Endothelial cell of umbilical vein (primary cell): ENCODE measurements at regions not wholly inside any gene's neighbourhood (a gene's known extent, or its start where the extent isn't known, plus 50 kb on each side); places are given as distances from the start of the nearest gene placed in this dataset.

Experiments used
- BruUV-seq: library from RNA; stranded (reverse); fragments of 400-500 nt; replicated peaks from 2 replicates; lab custom pipeline; 2021; lab: Mats Ljungman, UMichigan
- CTCF ChIA-PET: fragments of 300-600, 350-600 bp; sonication (Branson Sonifier 250); formaldehyde crosslinking; loops from one replicate; lab custom pipeline; 2021; ENCODE audit warnings: antibody characterized with exemption, inconsistent platforms; lab: Charles Lee
- POLR2A ChIA-PET: fragments of 300-600, 350-600 bp; sonication (Branson Sonifier 250); formaldehyde crosslinking; loops from one replicate; lab custom pipeline; 2021; ENCODE audit warnings: antibody characterized with exemption, inconsistent platforms; lab: Charles Lee
- DNase-seq: peaks from one replicate; pipeline ENCODE4 v3.0.0-alpha.2; 2011; ENCODE audit warnings: low read depth, low spot score
- FAIRE-seq: peaks from 2 replicates; lab custom pipeline; 2011; peaks lifted over from hg19 to GRCh38; lab: Jason Lieb, UNC
- H2AFZ ChIP-seq: 2 replicates; pipeline ENCODE4 v1.6.0; 2012; ENCODE audit warnings: low read depth, low read length, control low read depth, inconsistent platforms
- H3K27ac ChIP-seq: 2 replicates; pipeline ENCODE4 v1.5.1; 2011; ENCODE audit warnings: low read depth, mild to moderate bottlenecking, control low read depth, low read length, moderate library complexity; ENCODE audit not compliant: insufficient read depth
- H3K27me3 ChIP-seq, 2 experiments: 2 replicates each; pipeline versions ENCODE4 v1.6.0 to v1.6.1; 2011; ENCODE audit warnings: low read length in 2 of 2, mixed read lengths in 1 of 2; ENCODE audit not compliant: control insufficient read depth in 2 of 2, insufficient read depth in 2 of 2
- H3K36me3 ChIP-seq, 2 experiments: 2 replicates in 1 of 2; 3 replicates in 1 of 2; pipeline ENCODE4 v1.5.1; 2011; ENCODE audit warnings: low read length in 2 of 2, mild to moderate bottlenecking in 1 of 2, moderate library complexity in 1 of 2; ENCODE audit not compliant: control insufficient read depth in 2 of 2, insufficient read depth in 2 of 2; ENCODE audit errors: extremely low read depth in 1 of 2
- H3K4me1 ChIP-seq: 3 replicates; pipeline ENCODE4 v1.5.1; 2011; ENCODE audit warnings: mild to moderate bottlenecking, low read length; ENCODE audit not compliant: control insufficient read depth, insufficient read depth; ENCODE audit errors: extremely low read depth
- H3K4me2 ChIP-seq: 2 replicates; pipeline ENCODE4 v1.6.1; 2011; ENCODE audit warnings: low read length, control low read depth, mixed read lengths; ENCODE audit not compliant: insufficient read depth
- H3K4me3 ChIP-seq, 3 experiments: fragments of 200-600 bp in 1 of 3; sonication (generic), shearing (Covaris generic) in 1 of 3; replicated peaks in 1 of 3; 2 replicates each; pipeline ENCODE4 v1.5.1; 2011 to 2016; ENCODE audit warnings: control low read depth in 3 of 3, low read length in 3 of 3, mild to moderate bottlenecking in 2 of 3, inconsistent platforms in 1 of 3, low read depth in 1 of 3, moderate library complexity in 1 of 3; ENCODE audit not compliant: insufficient read depth in 1 of 3
- H3K79me2 ChIP-seq: 2 replicates; pipeline ENCODE4 v1.6.0; 2012; ENCODE audit warnings: low read length, inconsistent platforms; ENCODE audit not compliant: control insufficient read depth, insufficient read depth
- H3K9ac ChIP-seq: replicated peaks from 2 replicates; pipeline ENCODE3; 2011; ENCODE audit warnings: low read length, control low read depth; ENCODE audit not compliant: insufficient read depth; ENCODE audit errors: extremely low read depth
- H3K9me1 ChIP-seq: replicated peaks from 3 replicates; pipeline ENCODE4 v1.6.0; 2011; ENCODE audit warnings: mild to moderate bottlenecking, low read length; ENCODE audit not compliant: control insufficient read depth, insufficient read depth; ENCODE audit errors: extremely low read depth
- H3K9me3 ChIP-seq: replicated peaks from 2 replicates; pipeline ENCODE4 v1.5.1; 2012; ENCODE audit warnings: low read length, inconsistent platforms; ENCODE audit not compliant: control insufficient read depth, insufficient read depth
- H4K20me1 ChIP-seq: replicated peaks from 2 replicates; pipeline ENCODE3; 2011; ENCODE audit warnings: mild to moderate bottlenecking, low read length; ENCODE audit not compliant: control insufficient read depth, insufficient read depth; ENCODE audit errors: extremely low read depth
- CTCF ChIP-seq, 2 donors: IDR thresholded peaks; 1 replicate in 1 of 2; 2 replicates in 1 of 2; pipeline ENCODE4 v1.5.1; 2011; ENCODE audit warnings: low read length in 2 of 2, mild to moderate bottlenecking in 2 of 2, moderate library complexity in 2 of 2, control low read depth in 1 of 2, inconsistent platforms in 1 of 2, low read depth in 1 of 2; ENCODE audit not compliant: insufficient read depth in 1 of 2; ENCODE audit errors: extremely low read depth in 1 of 2
- EZH2 ChIP-seq: IDR thresholded peaks from 2 replicates; pipeline ENCODE4 v1.6.1; 2012; ENCODE audit warnings: borderline replicate concordance, low read depth, mild to moderate bottlenecking, moderate library complexity, low read length, inconsistent platforms; ENCODE audit not compliant: severe bottlenecking
- FOS ChIP-seq: IDR thresholded peaks from 2 replicates; pipeline ENCODE4 v1.6.1; 2011; ENCODE audit warnings: mild to moderate bottlenecking, low read length, moderate library complexity, borderline replicate concordance; ENCODE audit not compliant: insufficient read depth
- GATA2 ChIP-seq: IDR thresholded peaks from 2 replicates; pipeline ENCODE4 v1.7.0; 2011; ENCODE audit warnings: low read depth, mild to moderate bottlenecking, moderate library complexity, mixed read lengths, low read length; ENCODE audit not compliant: insufficient read length, insufficient read depth
- JUN ChIP-seq: IDR thresholded peaks from 2 replicates; pipeline ENCODE4 v1.6.1; 2011; ENCODE audit warnings: borderline replicate concordance, low read depth; ENCODE audit not compliant: insufficient read length, insufficient read depth
- MAX ChIP-seq: IDR thresholded peaks from 2 replicates; pipeline ENCODE4 v1.6.1; 2011; ENCODE audit not compliant: insufficient read depth, insufficient read length
- MYC ChIP-seq: IDR thresholded peaks from one replicate; pipeline ENCODE4 v1.6.1; 2011; ENCODE audit warnings: mild to moderate bottlenecking, low read depth, low read length
- POLR2A ChIP-seq: IDR thresholded peaks from 2 replicates; pipeline ENCODE4 v1.6.1; 2012; ENCODE audit warnings: low read depth, mild to moderate bottlenecking, control low read depth, low read length
- POLR2AphosphoS5 ChIP-seq: IDR thresholded peaks from 2 replicates; pipeline ENCODE4 v1.6.1; 2012; ENCODE audit warnings: low read depth, mild to moderate bottlenecking, control low read depth, low read length, moderate library complexity; ENCODE audit not compliant: insufficient read depth
- dilution Hi-C: fragments of 300-500 bp; cut with MboI; formaldehyde crosslinking; loops from one replicate; pipeline ENCODE4 v1.15.0; 2019; ENCODE audit warnings: low sequenced_read_pairs; ENCODE audit not compliant: extremely low pct_ligation_motif_present
- intact Hi-C: fragments of 100-400 bp; cut with micrococcal nuclease; formaldehyde crosslinking; loops from one replicate; pipeline ENCODE4 v1.10.0; 2022

- no peak overlapping the region for H3K4me3 ChIP-seq
- CTCF ChIA-PET, result no interaction called here
- no peaks in the 10 kb centered on the region for H3K9me1 ChIP-seq
- H3K9me3 ChIP-seq, result no peaks in the 10 kb centered on the region
- H3K4me1 ChIP-seq, result no peaks in the 10 kb centered on the region
- intact Hi-C loops, result no loop called here
- H3K79me2 ChIP-seq, result no peaks in the 10 kb centered on the region
- no peak for DNase-seq
- no peak overlapping the region for H2AFZ ChIP-seq
- H3K36me3 ChIP-seq, result no peaks in the 10 kb centered on the region
- POLR2A ChIA-PET, result no interaction called here
- no peak for TF ChIP-seq FOS
- TF ChIP-seq MYC, result no peak
- no peak for TF ChIP-seq CTCF (IDR thresholded peaks at IDR 0.05; ENCODE audit: extremely low read depth in 1 of 2, insufficient read depth in 1 of 2, low read depth in 1 of 2, low read length in 2 of 2)
- no peak for TF ChIP-seq POLR2AphosphoS5
- TF ChIP-seq MAX, result no peak
- no peak for TF ChIP-seq POLR2A
- TF ChIP-seq EZH2, result no peak
- TF ChIP-seq JUN, result no peak
- TF ChIP-seq GATA2, result no peak
- no peak overlapping the region for H3K9ac ChIP-seq
- no peaks in the 10 kb centered on the region for H4K20me1 ChIP-seq
- peaks cover 7 to 19% of the 10 kb centered on the region in 2 experiments for H3K27me3 ChIP-seq
- no TSS peak for BruUV-seq
- H3K4me2 ChIP-seq, result no peak overlapping the region
- dilution Hi-C loops, result no loop called here
- FAIRE-seq, result no peak
- no peak overlapping the region for H3K27ac ChIP-seq
These were observed 130.4 kb upstream of the F3 start for GRCh38 chr1:94672001-94672400.
